IMR-90 (cell line): ENCODE measurements at regions not wholly inside any gene's neighbourhood (a gene's known extent, or its start where the extent isn't known, plus 50 kb on each side); places are given as distances from the start of the nearest gene placed in this dataset.

Experiments
- ATAC-seq: fragments of 200-7000 bp; cut with Tn5 transposase; 2 replicates; pipeline ENCODE4 v1.9.1; 2020; ENCODE audit warnings: low read depth, mild to moderate bottlenecking, moderate library complexity
- BruUV-seq: library from RNA; stranded (reverse); fragments of 400-500 nt; replicated peaks from 2 replicates; lab custom pipeline; 2021; lab: Mats Ljungman, UMichigan
- CTCF ChIA-PET: fragments of 300-600 bp; formaldehyde crosslinking; extraction: SDS; loops from one replicate; lab custom pipeline; 2021; ENCODE audit warnings: antibody characterized with exemption; lab: Yijun Ruan, JAX
- POLR2A ChIA-PET: fragments of 300-600 bp; sonication (Branson Sonifier 250); formaldehyde crosslinking; loops from one replicate; lab custom pipeline; 2022; ENCODE audit warnings: antibody characterized with exemption; ENCODE audit not compliant: unreplicated experiment; lab: Charles Lee
- DNase-seq: peaks from one replicate; pipeline ENCODE4 v3.0.0; 2013
- H2AFZ ChIP-seq: replicated peaks from 2 replicates; pipeline ENCODE3; 2013; ENCODE audit warnings: low read length, mild to moderate bottlenecking; ENCODE audit not compliant: poor library complexity
- H2AK5ac ChIP-seq: 2 replicates; pipeline ENCODE4 v1.6.1; 2013; ENCODE audit warnings: low read depth, low read length, inconsistent platforms
- H2AK9ac ChIP-seq: replicated peaks from 2 replicates; pipeline ENCODE3; 2013; ENCODE audit warnings: mild to moderate bottlenecking, low read depth, low read length, moderate library complexity; ENCODE audit not compliant: poor library complexity
- H2BK120ac ChIP-seq: 2 replicates; pipeline ENCODE4 v1.6.1; 2013; ENCODE audit warnings: low read depth, low read length, inconsistent platforms
- H2BK15ac ChIP-seq: 3 replicates; pipeline ENCODE4 v1.6.1; 2013; ENCODE audit warnings: low read depth, low read length, inconsistent platforms
- H2BK20ac ChIP-seq: 2 replicates; pipeline ENCODE4 v1.6.1; 2013; ENCODE audit warnings: low read depth, mild to moderate bottlenecking, inconsistent platforms, low read length, moderate library complexity
- H2BK5ac ChIP-seq: 2 replicates; pipeline ENCODE4 v1.6.1; 2013; ENCODE audit warnings: mild to moderate bottlenecking, low read depth, low read length, inconsistent platforms; ENCODE audit not compliant: poor library complexity, severe bottlenecking
- H3K14ac ChIP-seq: replicated peaks from 2 replicates; pipeline ENCODE4 v1.6.1; 2013; ENCODE audit warnings: low read depth, low read length, inconsistent platforms
- H3K18ac ChIP-seq: 2 replicates; pipeline ENCODE4 v1.6.1; 2013; ENCODE audit warnings: low read depth, low read length, control low read depth
- H3K23ac ChIP-seq: 2 replicates; pipeline ENCODE4 v1.6.1; 2013; ENCODE audit warnings: low read depth, low read length, inconsistent platforms
- H3K27ac ChIP-seq: 2 replicates; pipeline ENCODE4 v1.5.1; 2013; ENCODE audit warnings: mild to moderate bottlenecking, control low read depth, low read length; ENCODE audit not compliant: insufficient read depth
- H3K27me3 ChIP-seq: 2 replicates; pipeline ENCODE4 v1.6.1; 2013; ENCODE audit warnings: low read length; ENCODE audit not compliant: control insufficient read depth, insufficient read depth
- H3K36me3 ChIP-seq: 2 replicates; pipeline ENCODE4 v1.6.1; 2013; ENCODE audit warnings: low read length, mixed read lengths; ENCODE audit not compliant: control insufficient read depth, insufficient read depth
- H3K4ac ChIP-seq: 2 replicates; pipeline ENCODE4 v1.6.1; 2013; ENCODE audit warnings: low read depth, low read length, inconsistent platforms
- H3K4me1 ChIP-seq: 2 replicates; pipeline ENCODE4 v1.6.1; 2013; ENCODE audit warnings: low read length, mixed read lengths; ENCODE audit not compliant: control insufficient read depth, insufficient read depth
- H3K4me2 ChIP-seq: 2 replicates; pipeline ENCODE4 v1.6.1; 2013; ENCODE audit warnings: low read depth, mild to moderate bottlenecking, control low read depth, low read length, moderate library complexity
- H3K4me3 ChIP-seq: 2 replicates; pipeline ENCODE4 v1.5.1; 2013; ENCODE audit warnings: low read depth, mild to moderate bottlenecking, control low read depth, low read length, moderate library complexity; ENCODE audit not compliant: insufficient read depth
- H3K56ac ChIP-seq: 2 replicates; pipeline ENCODE4 v1.6.1; 2013; ENCODE audit warnings: low read length, inconsistent platforms; ENCODE audit not compliant: insufficient read depth; ENCODE audit errors: extremely low read depth
- H3K79me1 ChIP-seq, 2 experiments: 2 replicates each; pipeline ENCODE4 v1.6.1; 2013; ENCODE audit warnings: low read length in 2 of 2, inconsistent platforms in 1 of 2, low read depth in 1 of 2
- H3K9ac ChIP-seq: 2 replicates; pipeline ENCODE4 v1.6.1; 2013; ENCODE audit warnings: low read depth, low read length, control low read depth
- H3K9me1 ChIP-seq: 2 replicates; pipeline ENCODE4 v1.6.1; 2013; ENCODE audit warnings: low read length, inconsistent platforms; ENCODE audit not compliant: insufficient read depth
- H3K9me3 ChIP-seq: 2 replicates; pipeline ENCODE4 v1.6.1; 2013; ENCODE audit warnings: low read length; ENCODE audit not compliant: control insufficient read depth, insufficient read depth
- H4K20me1 ChIP-seq: 2 replicates; pipeline ENCODE4 v1.6.1; 2013; ENCODE audit warnings: low read length, inconsistent platforms; ENCODE audit not compliant: insufficient read depth
- H4K5ac ChIP-seq: 2 replicates; pipeline ENCODE4 v1.6.1; 2013; ENCODE audit warnings: mild to moderate bottlenecking, low read depth, low read length, control low read depth
- H4K8ac ChIP-seq, 2 experiments: 2 replicates each; pipeline ENCODE4 v1.6.1; 2013; ENCODE audit warnings: low read depth in 2 of 2, low read length in 2 of 2, control low read depth in 1 of 2, inconsistent platforms in 1 of 2
- H4K91ac ChIP-seq: 2 replicates; pipeline ENCODE4 v1.6.1; 2013; ENCODE audit warnings: low read depth, low read length, inconsistent platforms; ENCODE audit not compliant: insufficient read depth
- CHD1 ChIP-seq: IDR thresholded peaks from 2 replicates; pipeline ENCODE4 v1.6.1; 2012; ENCODE audit warnings: low read depth, low read length, improper control_type of control experiment
- CTCF ChIP-seq: conservative IDR thresholded peaks from 2 replicates; pipeline ENCODE4 v1.5.1; 2012; ENCODE audit warnings: mild to moderate bottlenecking, low read depth, low read length, improper control_type of control experiment
- ELK1 ChIP-seq: fragments of 150-350 bp; IDR thresholded peaks from 2 replicates; pipeline ENCODE4 v1.6.1; 2016; ENCODE audit warnings: low read depth, mild to moderate bottlenecking, low read length, moderate library complexity, borderline replicate concordance
- FOS ChIP-seq: fragments of 150-350 bp; IDR thresholded peaks from 2 replicates; pipeline ENCODE4 v1.6.1; 2016; ENCODE audit warnings: low read depth, low read length
- MAFK ChIP-seq: IDR thresholded peaks from 2 replicates; pipeline ENCODE4 v1.6.1; 2012; ENCODE audit warnings: low read depth, low read length, improper control_type of control experiment
- MXI1 ChIP-seq: IDR thresholded peaks from 2 replicates; pipeline ENCODE4 v1.6.1; 2012; ENCODE audit warnings: low read depth, mild to moderate bottlenecking, low read length, moderate library complexity, borderline replicate concordance
- NFE2L2 ChIP-seq: fragments of 150-350 bp; IDR thresholded peaks from 2 replicates; pipeline ENCODE4 v1.6.1; 2016; ENCODE audit warnings: low read depth, mild to moderate bottlenecking, low read length
- POLR2A ChIP-seq: IDR thresholded peaks from 2 replicates; pipeline ENCODE4 v1.6.1; 2012; ENCODE audit warnings: mild to moderate bottlenecking, low read depth, low read length
- RAD21 ChIP-seq: IDR thresholded peaks from 2 replicates; pipeline ENCODE4 v1.6.1; 2012; ENCODE audit warnings: low read length, improper control_type of control experiment
- RCOR1 ChIP-seq: IDR thresholded peaks from 2 replicates; pipeline ENCODE4 v1.6.1; 2012; ENCODE audit warnings: mild to moderate bottlenecking, low read length, improper control_type of control experiment; ENCODE audit not compliant: insufficient replicate concordance
- RFX5 ChIP-seq: IDR thresholded peaks from 2 replicates; pipeline ENCODE4 v1.8.0; 2012; ENCODE audit warnings: low read depth, mild to moderate bottlenecking, low read length, moderate library complexity
- WGBS, 2 experiments: methylation state at CpG; one replicate each; pipeline versions ENCODE4 v1.1.5 to v1.1.7; 2013; ENCODE audit warnings: missing lambda C conversion rate in 2 of 2; ENCODE audit not compliant: insufficient read length in 1 of 2; ENCODE audit errors: extremely low coverage in 2 of 2; 5-methylcytosine and 5-hydroxymethylcytosine counted together
- dilution Hi-C: fragments of 300-500 bp; cut with HindIII; formaldehyde crosslinking; loops from one replicate; pipeline ENCODE4 v1.14.3; 2018; ENCODE audit warnings: low sequenced_read_pairs; ENCODE audit not compliant: unreplicated experiment
- in situ Hi-C: fragments of 300-500 bp; cut with MboI; formaldehyde crosslinking; loops from 3 replicates; pipeline ENCODE4 v1.14.3; 2019; ENCODE audit warnings: low sequenced_read_pairs, inconsistent platforms, mixed read lengths
- intact Hi-C: fragments of 100-400 bp; cut with micrococcal nuclease; formaldehyde crosslinking; loops from 2 replicates; pipeline ENCODE4 v1.10.0; 2022

GRCh38 chr12:126040307-126040706 is 975.1 kb downstream of the AACS start:
- in situ Hi-C loops (no loop called here), dilution Hi-C loops (no loop called here), intact Hi-C loops (no loop called here)
- H4K5ac ChIP-seq = no peak overlapping the region
- CTCF ChIA-PET = no interaction called here
- WGBS, 2 experiments = 13% methylated on average over 1 of the region's 5 CpGs; no CpG with 5 or more reads in 1 of the 2 experiments
- no peak overlapping the region for H3K4me3 ChIP-seq
- H3K27ac ChIP-seq = no peak overlapping the region
- ATAC-seq = no peak
- H4K8ac ChIP-seq = no peak overlapping the region
- H3K36me3 ChIP-seq = no peaks in the 10 kb centered on the region
- no peaks in the 10 kb centered on the region for H3K9me1 ChIP-seq
- H3K9me3 ChIP-seq = peaks cover 12% of the 10 kb centered on the region
- H3K4me1 ChIP-seq = no peaks in the 10 kb centered on the region
- no peak overlapping the region for H3K9ac ChIP-seq
- H3K56ac ChIP-seq = no peak overlapping the region
- H2AK9ac ChIP-seq = no peak overlapping the region
- H2BK20ac ChIP-seq = no peak overlapping the region
- no peak overlapping the region for H2AFZ ChIP-seq
- H2BK120ac ChIP-seq = no peak overlapping the region
- no peak overlapping the region for H3K4ac ChIP-seq
- no peak overlapping the region for H3K4me2 ChIP-seq
- H4K91ac ChIP-seq = no peak overlapping the region
- no peaks in the 10 kb centered on the region for H4K20me1 ChIP-seq
- no peak overlapping the region for H2BK15ac ChIP-seq
- no peak overlapping the region for H3K14ac ChIP-seq
- H3K23ac ChIP-seq = no peak overlapping the region
- no peak for TF ChIP-seq RAD21
- TF ChIP-seq MAFK = no peak
- no peak for TF ChIP-seq CHD1
- no peak for TF ChIP-seq NFE2L2
- no peak for TF ChIP-seq MXI1
- TF ChIP-seq FOS = no peak
- TF ChIP-seq RFX5 = no peak
- TF ChIP-seq POLR2A = no peak
- no peak for TF ChIP-seq ELK1
- TF ChIP-seq CTCF = no peak
- no peak for TF ChIP-seq RCOR1
- H2AK5ac ChIP-seq = no peak overlapping the region
- POLR2A ChIA-PET = no interaction called here
- no peaks in the 10 kb centered on the region for H3K27me3 ChIP-seq
- no peak for DNase-seq
- BruUV-seq = no TSS peak
- no peak overlapping the region for H2BK5ac ChIP-seq
- no peaks in the 10 kb centered on the region for H3K79me1 ChIP-seq
- H3K18ac ChIP-seq = no peak overlapping the region
